Endothelial cell of umbilical vein (primary cell): ENCODE measurements at regions not wholly inside any gene's neighbourhood (a gene's known extent, or its start where the extent isn't known, plus 50 kb on each side); places are given as distances from the start of the nearest gene placed in this dataset.

Source experiments
- CTCF ChIP-seq, 2 donors: IDR thresholded peaks; 1 replicate in 1 of 2; 2 replicates in 1 of 2; pipeline ENCODE4 v1.5.1; 2011; ENCODE audit warnings: low read length in 2 of 2, mild to moderate bottlenecking in 2 of 2, moderate library complexity in 2 of 2, control low read depth in 1 of 2, inconsistent platforms in 1 of 2, low read depth in 1 of 2; ENCODE audit not compliant: insufficient read depth in 1 of 2; ENCODE audit errors: extremely low read depth in 1 of 2
- EZH2 ChIP-seq: IDR thresholded peaks from 2 replicates; pipeline ENCODE4 v1.6.1; 2012; ENCODE audit warnings: borderline replicate concordance, low read depth, mild to moderate bottlenecking, moderate library complexity, low read length, inconsistent platforms; ENCODE audit not compliant: severe bottlenecking
- JUN ChIP-seq: IDR thresholded peaks from 2 replicates; pipeline ENCODE4 v1.6.1; 2011; ENCODE audit warnings: borderline replicate concordance, low read depth; ENCODE audit not compliant: insufficient read length, insufficient read depth
- MAX ChIP-seq: IDR thresholded peaks from 2 replicates; pipeline ENCODE4 v1.6.1; 2011; ENCODE audit not compliant: insufficient read depth, insufficient read length
- POLR2A ChIP-seq: IDR thresholded peaks from 2 replicates; pipeline ENCODE4 v1.6.1; 2012; ENCODE audit warnings: low read depth, mild to moderate bottlenecking, control low read depth, low read length
- POLR2AphosphoS5 ChIP-seq: IDR thresholded peaks from 2 replicates; pipeline ENCODE4 v1.6.1; 2012; ENCODE audit warnings: low read depth, mild to moderate bottlenecking, control low read depth, low read length, moderate library complexity; ENCODE audit not compliant: insufficient read depth

- TF ChIP-seq POLR2A (no peak), CTCF (IDR thresholded peaks at IDR 0.05; ENCODE audit: extremely low read depth in 1 of 2, insufficient read depth in 1 of 2, low read depth in 1 of 2, low read length in 2 of 2) (no peak), JUN (no peak), EZH2 (no peak), POLR2AphosphoS5 (no peak), MAX (no peak)
Measured at GRCh38 chr13:84567848-84568247, 685.6 kb upstream of the SLITRK1 start.
